M059J (cell line): ENCODE measurements at regions not wholly inside any gene's neighbourhood (a gene's known extent, or its start where the extent isn't known, plus 50 kb on each side); places are given as distances from the start of the nearest gene placed in this dataset.

Experiments used
- DNase-seq: peaks from one replicate; pipeline ENCODE4 v3.0.0-alpha.2; 2012; ENCODE audit warnings: low read depth

- no peak for DNase-seq
Observed at GRCh38 chr2:129296396-129296795, 683.1 kb upstream of the RAB6C start.

- DNase-seq = no peak
Observed at GRCh38 chr2:129296806-129297205, 682.7 kb upstream of the RAB6C start.

GRCh38 chr2:129297430-129297829 lies 682.0 kb upstream of the RAB6C start:
- DNase-seq = no peak

- DNase-seq = no peak
Observed at GRCh38 chr2:129299338-129299737, 680.1 kb upstream of the RAB6C start.

GRCh38 chr2:129299756-129300155 lies 679.7 kb upstream of the RAB6C start:
- no peak for DNase-seq

GRCh38 chr2:129300456-129300855 lies 679.0 kb upstream of the RAB6C start:
- no peak for DNase-seq

GRCh38 chr2:129301431-129301913 lies 678.0 kb upstream of the RAB6C start:
- DNase-seq = no peak

- no peak for DNase-seq
Observed at GRCh38 chr2:129302106-129302505, 677.4 kb upstream of the RAB6C start.

GRCh38 chr2:129302561-129303183 lies 676.8 kb upstream of the RAB6C start:
- no peak for DNase-seq

GRCh38 chr2:129314120-129314519 lies 665.3 kb upstream of the RAB6C start:
- DNase-seq = no peak

- DNase-seq = peak; percentile 51
Observed at GRCh38 chr2:129318581-129319421, 660.7 kb upstream of the RAB6C start.

- no peak for DNase-seq
Observed at GRCh38 chr2:129319422-129319717, 660.1 kb upstream of the RAB6C start.

GRCh38 chr2:129320288-129320687 lies 659.2 kb upstream of the RAB6C start:
- no peak for DNase-seq

- DNase-seq = no peak
Observed at GRCh38 chr2:129324349-129324748, 655.1 kb upstream of the RAB6C start.

GRCh38 chr2:129325151-129325550 lies 654.3 kb upstream of the RAB6C start:
- no peak for DNase-seq

- no peak for DNase-seq
Observed at GRCh38 chr2:129329574-129329973, 649.9 kb upstream of the RAB6C start.

- DNase-seq = no peak
Observed at GRCh38 chr2:129330504-129330903, 649.0 kb upstream of the RAB6C start.

GRCh38 chr2:129331638-129332037 lies 647.8 kb upstream of the RAB6C start:
- no peak for DNase-seq

- DNase-seq = no peak
Observed at GRCh38 chr2:129334128-129334527, 645.3 kb upstream of the RAB6C start.

GRCh38 chr2:129334696-129335410 lies 644.6 kb upstream of the RAB6C start:
- DNase-seq = no peak

GRCh38 chr2:129336276-129336675 lies 643.2 kb upstream of the RAB6C start:
- no peak for DNase-seq

GRCh38 chr2:129337076-129337475 lies 642.4 kb upstream of the RAB6C start:
- DNase-seq = no peak

GRCh38 chr2:129345540-129345939 lies 633.9 kb upstream of the RAB6C start:
- DNase-seq = no peak
